H1 (cell line): ENCODE measurements at regions not wholly inside any gene's neighbourhood (a gene's known extent, or its start where the extent isn't known, plus 50 kb on each side); places are given as distances from the start of the nearest gene placed in this dataset.

ENCODE experiments used
- CTCF ChIA-PET: fragments of 300-600 bp; sonication (Branson Sonifier 250); formaldehyde crosslinking; loops from one replicate; lab custom pipeline; 2021; ENCODE audit not compliant: partially characterized antibody; lab: Charles Lee
- POLR2A ChIA-PET: fragments of 300-600 bp; sonication (Branson Sonifier 250); formaldehyde crosslinking; loops from one replicate; lab custom pipeline; 2021; ENCODE audit warnings: inconsistent platforms; ENCODE audit not compliant: partially characterized antibody; lab: Charles Lee
- DNase-seq, 2 experiments: peaks; one replicate each; pipeline versions ENCODE4 v3.0.0 to v3.0.0-alpha.2; 2010 to 2022; ENCODE audit warnings: low spot score in 2 of 2, low read depth in 1 of 2, mixed read lengths in 1 of 2
- FAIRE-seq: peaks from 2 replicates; lab custom pipeline; 2011; peaks lifted over from hg19 to GRCh38; lab: Jason Lieb, UNC
- H2AFZ ChIP-seq: 2 replicates; pipeline ENCODE4 v1.8.1; 2012; ENCODE audit warnings: low read length, inconsistent platforms
- H2AK5ac ChIP-seq: 2 replicates; pipeline ENCODE4 v1.6.1; 2013; ENCODE audit warnings: low read depth, low read length
- H2BK120ac ChIP-seq: replicated peaks from 2 replicates; pipeline ENCODE3; 2013; ENCODE audit warnings: low read depth, low read length, inconsistent platforms
- H2BK12ac ChIP-seq: 2 replicates; pipeline ENCODE4 v1.6.1; 2013; ENCODE audit warnings: low read depth, low read length
- H2BK15ac ChIP-seq: 2 replicates; pipeline ENCODE4 v1.6.1; 2013; ENCODE audit warnings: low read length
- H2BK20ac ChIP-seq: 2 replicates; pipeline ENCODE4 v1.6.1; 2013; ENCODE audit warnings: low read length
- H2BK5ac ChIP-seq: 2 replicates; pipeline ENCODE4 v1.6.1; 2013; ENCODE audit warnings: low read depth, low read length
- H3K14ac ChIP-seq: 2 replicates; pipeline ENCODE4 v1.6.1; 2013; ENCODE audit warnings: inconsistent platforms; ENCODE audit not compliant: insufficient read length
- H3K18ac ChIP-seq: 2 replicates; pipeline ENCODE4 v1.6.1; 2013; ENCODE audit warnings: low read length; ENCODE audit errors: extremely low read depth
- H3K23ac ChIP-seq: 2 replicates; pipeline ENCODE4 v1.6.1; 2013; ENCODE audit warnings: inconsistent platforms; ENCODE audit not compliant: insufficient read length
- H3K23me2 ChIP-seq: 2 replicates; pipeline ENCODE4 v1.6.1; 2013; ENCODE audit warnings: low read depth, low read length
- H3K27ac ChIP-seq: 2 replicates; pipeline ENCODE4 v1.6.1; 2011; ENCODE audit warnings: low read depth, low read length, inconsistent platforms
- H3K27me3 ChIP-seq, 4 experiments: replicated peaks in 1 of 4; 1 replicate in 1 of 4; 2 replicates in 3 of 4; pipeline versions ENCODE4 v1.6.1 to v1.8.1; 2011 to 2013; ENCODE audit warnings: low read length in 3 of 4, mild to moderate bottlenecking in 3 of 4, inconsistent platforms in 2 of 4, mixed read lengths in 2 of 4, moderate library complexity in 1 of 4; ENCODE audit not compliant: control insufficient read depth in 3 of 4, insufficient read depth in 3 of 4; ENCODE audit errors: extremely low read depth in 1 of 4
- H3K36me3 ChIP-seq, 4 experiments: 2 replicates each; pipeline versions ENCODE4 v1.6.1 to v1.8.1; 2011 to 2013; ENCODE audit warnings: mild to moderate bottlenecking in 4 of 4, low read length in 3 of 4, moderate library complexity in 2 of 4, control low read depth in 1 of 4, inconsistent platforms in 1 of 4; ENCODE audit not compliant: insufficient read depth in 4 of 4, control insufficient read depth in 2 of 4
- H3K4ac ChIP-seq: replicated peaks from 2 replicates; pipeline ENCODE3; 2013; ENCODE audit warnings: low read length, low read depth, mixed read lengths, inconsistent platforms; ENCODE audit not compliant: insufficient read length
- H3K4me1 ChIP-seq, 4 experiments: replicated peaks in 1 of 4; 1 replicate in 1 of 4; 2 replicates in 3 of 4; pipeline versions ENCODE4 v1.6.1 to v1.8.1; 2011 to 2013; ENCODE audit warnings: low read length in 3 of 4, inconsistent platforms in 2 of 4, mixed read lengths in 1 of 4; ENCODE audit not compliant: insufficient read depth in 4 of 4, control insufficient read depth in 3 of 4
- H3K4me2 ChIP-seq, 2 experiments: 2 replicates each; pipeline versions ENCODE4 v1.6.1 to v1.8.1; 2011 to 2013; ENCODE audit warnings: low read depth in 2 of 2, low read length in 2 of 2, control low read depth in 1 of 2, inconsistent platforms in 1 of 2, mild to moderate bottlenecking in 1 of 2; ENCODE audit not compliant: insufficient read depth in 1 of 2
- H3K4me3 ChIP-seq, 4 experiments: fragments of 200-600, 300-600 bp in 1 of 4; sonication (generic), shearing (Covaris generic), sonication (Bioruptor Twin) in 1 of 4; 2 replicates each; pipeline versions ENCODE4 v1.5.1 to v1.8.1; 2011 to 2016; ENCODE audit warnings: low read length in 4 of 4, low read depth in 3 of 4, control low read depth in 2 of 4, inconsistent platforms in 2 of 4, mild to moderate bottlenecking in 2 of 4, mixed read lengths in 1 of 4, moderate library complexity in 1 of 4; ENCODE audit not compliant: insufficient read depth in 2 of 4; ENCODE audit errors: extremely low read depth in 1 of 4
- H3K56ac ChIP-seq: replicated peaks from 2 replicates; pipeline ENCODE3; 2013; ENCODE audit warnings: low read depth, mild to moderate bottlenecking, mixed read lengths, low read length, inconsistent platforms; ENCODE audit not compliant: insufficient read length
- H3K79me1 ChIP-seq: 2 replicates; pipeline ENCODE4 v1.6.1; 2013; ENCODE audit warnings: low read depth, low read length, control low read depth
- H3K79me2 ChIP-seq, 2 experiments: 2 replicates each; pipeline versions ENCODE4 v1.6.1 to v1.8.1; 2012 to 2013; ENCODE audit warnings: low read length in 2 of 2, mild to moderate bottlenecking in 2 of 2, inconsistent platforms in 1 of 2; ENCODE audit not compliant: insufficient read depth in 2 of 2, control insufficient read depth in 1 of 2
- H3K9ac ChIP-seq, 4 experiments: replicated peaks in 1 of 4; 1 replicate in 1 of 4; 2 replicates in 3 of 4; pipeline versions ENCODE4 v1.6.1 to v1.8.1; 2011 to 2013; ENCODE audit warnings: low read depth in 3 of 4, low read length in 3 of 4, control low read depth in 2 of 4, mild to moderate bottlenecking in 2 of 4, moderate library complexity in 2 of 4, inconsistent platforms in 1 of 4; ENCODE audit errors: extremely low read depth in 1 of 4
- H3K9me3 ChIP-seq, 2 experiments: 2 replicates each; pipeline versions ENCODE4 v1.6.1 to v1.8.1; 2012 to 2013; ENCODE audit warnings: mild to moderate bottlenecking in 2 of 2, moderate library complexity in 2 of 2, control low read depth in 1 of 2, inconsistent platforms in 1 of 2, low read depth in 1 of 2, low read length in 1 of 2, mixed read lengths in 1 of 2; ENCODE audit not compliant: insufficient read depth in 2 of 2
- H4K20me1 ChIP-seq, 2 experiments: replicated peaks in 1 of 2; 2 replicates each; pipeline versions ENCODE3 to v1.8.1; 2011 to 2013; ENCODE audit warnings: inconsistent platforms in 2 of 2, low read length in 2 of 2, mild to moderate bottlenecking in 1 of 2; ENCODE audit not compliant: insufficient read depth in 2 of 2, control insufficient read depth in 1 of 2
- H4K5ac ChIP-seq: 2 replicates; pipeline ENCODE4 v1.6.1; 2013; ENCODE audit warnings: low read length, low read depth, mixed read lengths, inconsistent platforms; ENCODE audit not compliant: insufficient read length
- H4K8ac ChIP-seq: 2 replicates; pipeline ENCODE4 v1.8.0; 2013; ENCODE audit warnings: mild to moderate bottlenecking, moderate library complexity, low read length, inconsistent platforms; ENCODE audit not compliant: insufficient read depth; ENCODE audit errors: extremely low read depth
- H4K91ac ChIP-seq: replicated peaks from 2 replicates; pipeline ENCODE3; 2013; ENCODE audit warnings: low read length, mixed read lengths, inconsistent platforms; ENCODE audit not compliant: insufficient read length
- CTBP2 ChIP-seq: IDR thresholded peaks from 2 replicates; pipeline ENCODE4 v1.7.0; 2011; ENCODE audit warnings: borderline replicate concordance, mild to moderate bottlenecking, moderate library complexity, mixed read lengths, low read length; ENCODE audit not compliant: insufficient read depth, insufficient read length
- CTCF ChIP-seq, 3 experiments: IDR thresholded peaks; 1 replicate in 2 of 3; 2 replicates in 1 of 3; pipeline versions ENCODE4 v1.5.1 to v1.6.1; 2011; ENCODE audit warnings: low read length in 3 of 3, mild to moderate bottlenecking in 3 of 3, inconsistent platforms in 2 of 3, low read depth in 1 of 3, moderate library complexity in 1 of 3; ENCODE audit not compliant: insufficient read depth in 1 of 3; ENCODE audit errors: control extremely low read depth in 1 of 3
- E2F6 ChIP-seq: IDR thresholded peaks from 2 replicates; pipeline ENCODE4 v1.6.1; 2012; ENCODE audit warnings: inconsistent platforms
- HDAC2 ChIP-seq, 2 experiments: fragments of 300-600 bp in 1 of 2; sonication (generic) in 1 of 2; IDR thresholded peaks; 2 replicates each; pipeline ENCODE4 v1.6.1; 2011 to 2012; ENCODE audit warnings: low read depth in 2 of 2, low read length in 2 of 2, mild to moderate bottlenecking in 2 of 2, moderate library complexity in 2 of 2, borderline replicate concordance in 1 of 2, inconsistent platforms in 1 of 2
- JUN ChIP-seq: IDR thresholded peaks from 2 replicates; pipeline ENCODE4 v1.6.1; 2011; ENCODE audit warnings: low read depth, mild to moderate bottlenecking, improper control_type of control experiment, low read length
- RBBP5 ChIP-seq: IDR thresholded peaks from 2 replicates; pipeline ENCODE4 v1.7.1; 2012; ENCODE audit warnings: low read depth, mild to moderate bottlenecking, inconsistent platforms, low read length, moderate library complexity, borderline replicate concordance
- RNF2 ChIP-seq: fragments of 200-900, 300-1000 bp; sonication (generic); IDR thresholded peaks from 2 replicates; pipeline ENCODE4 v1.7.1; 2016; ENCODE audit warnings: borderline replicate concordance, low read depth, mild to moderate bottlenecking, antibody characterized with exemption, low read length; ENCODE audit not compliant: poor library complexity, severe bottlenecking; ENCODE audit errors: missing control alignments
- SIRT6 ChIP-seq: IDR thresholded peaks from one replicate; pipeline ENCODE4 v1.7.1; 2012; ENCODE audit warnings: low read length, inconsistent platforms
- TAF1 ChIP-seq: IDR thresholded peaks from 2 replicates; pipeline ENCODE4 v1.6.1; 2011; ENCODE audit warnings: mild to moderate bottlenecking, low read depth, low read length
- ZNF274 ChIP-seq: IDR thresholded peaks from 2 replicates; pipeline ENCODE4 v1.7.0; 2012; ENCODE audit warnings: low read length, borderline replicate concordance; ENCODE audit errors: extremely low read depth
- WGBS, 2 experiments: shearing (Covaris generic) in 1 of 2; methylation state at CpG; one replicate each; pipeline versions ENCODE4 v1.1.6 to v1.1.7; 2013 to 2015; ENCODE audit warnings: low lambda C conversion rate in 2 of 2, mixed read lengths in 2 of 2, inconsistent platforms in 1 of 2, low coverage in 1 of 2, missing lambda C conversion rate in 1 of 2; ENCODE audit not compliant: insufficient replicate concordance in 2 of 2, insufficient coverage in 1 of 2, insufficient read length in 1 of 2; ENCODE audit errors: extremely low coverage in 1 of 2, missing lambda C conversion rate in 1 of 2; 5-methylcytosine and 5-hydroxymethylcytosine counted together

- no peak overlapping the region for H3K23ac ChIP-seq
- H4K20me1 ChIP-seq: no peaks in the 10 kb centered on the region
- 71% methylated on average over 1 of the region's 1 CpG; no CpG with 5 or more reads in 1 of the 2 experiments for WGBS, 2 experiments
- no peak overlapping the region for H2AFZ ChIP-seq
- no peak overlapping the region for H3K4me2 ChIP-seq
- H3K4ac ChIP-seq: no peak overlapping the region
- H2BK5ac ChIP-seq: no peak overlapping the region
- no peak overlapping the region for H2BK12ac ChIP-seq
- H3K9me3 ChIP-seq: no peaks in the 10 kb centered on the region
- FAIRE-seq: no peak
- H2BK15ac ChIP-seq: no peak overlapping the region
- POLR2A ChIA-PET: no interaction called here
- no peak overlapping the region for H3K4me3 ChIP-seq
- H3K23me2 ChIP-seq: no peaks in the 10 kb centered on the region
- no peak overlapping the region for H2AK5ac ChIP-seq
- H4K8ac ChIP-seq: no peak overlapping the region
- H3K9ac ChIP-seq: no peak overlapping the region
- CTCF ChIA-PET: interaction anchor here (6.4 kb wide), 1 partner anchor 8 kb away, joined by 59 read pairs; no protein-coding TSS in a partner anchor
- H3K14ac ChIP-seq: no peak overlapping the region
- no peaks in the 10 kb centered on the region for H3K79me2 ChIP-seq
- H3K79me1 ChIP-seq: no peaks in the 10 kb centered on the region
- no peaks in the 10 kb centered on the region for H3K36me3 ChIP-seq
- H3K27me3 ChIP-seq: no peaks in the 10 kb centered on the region
- no peak overlapping the region for H4K91ac ChIP-seq
- no peak overlapping the region for H3K56ac ChIP-seq
- no peak overlapping the region for H2BK120ac ChIP-seq
- H4K5ac ChIP-seq: no peak overlapping the region
- no peak overlapping the region for H2BK20ac ChIP-seq
- peak in 1 of 2 experiments; percentile 17 for DNase-seq
- H3K4me1 ChIP-seq: no peaks in the 10 kb centered on the region
- no peak overlapping the region for H3K27ac ChIP-seq
- no peak overlapping the region for H3K18ac ChIP-seq
- TF ChIP-seq TAF1: no peak
- no peak for TF ChIP-seq RBBP5
- no peak for TF ChIP-seq JUN
- no peak for TF ChIP-seq CTCF (IDR thresholded peaks at IDR 0.05; ENCODE audit: control extremely low read depth in 1 of 3, insufficient read depth in 1 of 3, low read depth in 1 of 3, low read length in 3 of 3)
- TF ChIP-seq SIRT6: no peak
- no peak for TF ChIP-seq E2F6
- TF ChIP-seq CTBP2: no peak
- TF ChIP-seq HDAC2 (IDR thresholded peaks at IDR 0.05; ENCODE audit: borderline replicate concordance in 1 of 2, low read depth in 2 of 2, low read length in 2 of 2): no peak
- TF ChIP-seq ZNF274: no peak
- no peak for TF ChIP-seq RNF2
Measured at GRCh38 chr7:32218154-32218467, 147.9 kb upstream of the PDE1C start.
